C4-2B (cell line): ENCODE measurements at regions not wholly inside any gene's neighbourhood (a gene's known extent, or its start where the extent isn't known, plus 50 kb on each side); places are given as distances from the start of the nearest gene placed in this dataset.

Experiments used
- H3K27ac ChIP-seq: fragments of 450-650 bp; 2 replicates; pipeline ENCODE4 v1.5.1; 2017
- ZFX ChIP-seq: fragments of 450-650 bp; IDR thresholded peaks from 2 replicates; pipeline ENCODE4 v1.6.1; 2017
- TF ChIP-seq, protein P1 (sequence below): fragments of 450-650 bp; conservative IDR thresholded peaks from 2 replicates; pipeline ENCODE4 v1.5.1; 2017; ENCODE audit warnings: mild to moderate bottlenecking

DNA sequence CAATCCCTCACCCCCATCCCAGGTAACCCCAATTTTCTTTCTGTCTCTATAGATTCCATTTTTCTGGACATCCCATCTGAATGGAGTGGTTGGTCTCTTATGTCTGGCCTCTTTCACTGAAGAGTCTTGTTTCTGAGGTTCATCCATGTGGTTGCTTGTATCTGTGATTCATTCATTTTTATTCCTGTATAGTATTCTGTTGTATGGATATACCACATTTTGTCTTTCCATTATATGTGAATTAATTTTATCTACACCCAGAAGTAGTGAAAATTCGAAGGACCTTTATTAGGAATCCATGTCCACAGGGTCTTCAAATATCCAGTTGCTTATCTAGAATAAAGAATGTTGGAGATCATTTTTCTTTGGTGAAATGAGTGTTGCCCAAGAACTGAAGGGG, 207.6 kb upstream of the MSX2 start:
- no peak overlapping the region for H3K27ac ChIP-seq
- TF ChIP-seq ZFX = no peak
- TF ChIP-seq, protein P1, sequence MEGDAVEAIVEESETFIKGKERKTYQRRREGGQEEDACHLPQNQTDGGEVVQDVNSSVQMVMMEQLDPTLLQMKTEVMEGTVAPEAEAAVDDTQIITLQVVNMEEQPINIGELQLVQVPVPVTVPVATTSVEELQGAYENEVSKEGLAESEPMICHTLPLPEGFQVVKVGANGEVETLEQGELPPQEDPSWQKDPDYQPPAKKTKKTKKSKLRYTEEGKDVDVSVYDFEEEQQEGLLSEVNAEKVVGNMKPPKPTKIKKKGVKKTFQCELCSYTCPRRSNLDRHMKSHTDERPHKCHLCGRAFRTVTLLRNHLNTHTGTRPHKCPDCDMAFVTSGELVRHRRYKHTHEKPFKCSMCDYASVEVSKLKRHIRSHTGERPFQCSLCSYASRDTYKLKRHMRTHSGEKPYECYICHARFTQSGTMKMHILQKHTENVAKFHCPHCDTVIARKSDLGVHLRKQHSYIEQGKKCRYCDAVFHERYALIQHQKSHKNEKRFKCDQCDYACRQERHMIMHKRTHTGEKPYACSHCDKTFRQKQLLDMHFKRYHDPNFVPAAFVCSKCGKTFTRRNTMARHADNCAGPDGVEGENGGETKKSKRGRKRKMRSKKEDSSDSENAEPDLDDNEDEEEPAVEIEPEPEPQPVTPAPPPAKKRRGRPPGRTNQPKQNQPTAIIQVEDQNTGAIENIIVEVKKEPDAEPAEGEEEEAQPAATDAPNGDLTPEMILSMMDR = no peak

DNA sequence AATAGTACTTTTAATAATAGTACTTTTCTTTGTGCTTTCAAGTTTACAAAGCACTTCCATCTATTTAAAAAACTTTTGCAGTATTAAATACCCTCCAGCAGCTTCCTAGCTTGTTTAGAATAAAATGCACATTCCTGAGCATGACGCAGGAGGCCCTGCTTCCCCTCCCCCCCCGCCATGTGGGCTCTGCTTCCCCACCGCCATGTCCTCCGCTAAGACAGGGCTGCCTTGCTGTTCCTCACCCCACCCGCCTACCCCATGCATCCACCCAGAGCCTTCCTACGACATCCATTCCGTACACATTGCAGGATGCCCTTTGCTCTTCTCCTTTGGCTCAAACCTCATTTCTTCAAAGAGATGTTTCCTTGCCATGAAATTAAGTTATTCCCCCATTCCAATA, 205.9 kb upstream of the MSX2 start:
- TF ChIP-seq, protein P1 = no peak
- TF ChIP-seq ZFX = no peak
- no peak overlapping the region for H3K27ac ChIP-seq

DNA sequence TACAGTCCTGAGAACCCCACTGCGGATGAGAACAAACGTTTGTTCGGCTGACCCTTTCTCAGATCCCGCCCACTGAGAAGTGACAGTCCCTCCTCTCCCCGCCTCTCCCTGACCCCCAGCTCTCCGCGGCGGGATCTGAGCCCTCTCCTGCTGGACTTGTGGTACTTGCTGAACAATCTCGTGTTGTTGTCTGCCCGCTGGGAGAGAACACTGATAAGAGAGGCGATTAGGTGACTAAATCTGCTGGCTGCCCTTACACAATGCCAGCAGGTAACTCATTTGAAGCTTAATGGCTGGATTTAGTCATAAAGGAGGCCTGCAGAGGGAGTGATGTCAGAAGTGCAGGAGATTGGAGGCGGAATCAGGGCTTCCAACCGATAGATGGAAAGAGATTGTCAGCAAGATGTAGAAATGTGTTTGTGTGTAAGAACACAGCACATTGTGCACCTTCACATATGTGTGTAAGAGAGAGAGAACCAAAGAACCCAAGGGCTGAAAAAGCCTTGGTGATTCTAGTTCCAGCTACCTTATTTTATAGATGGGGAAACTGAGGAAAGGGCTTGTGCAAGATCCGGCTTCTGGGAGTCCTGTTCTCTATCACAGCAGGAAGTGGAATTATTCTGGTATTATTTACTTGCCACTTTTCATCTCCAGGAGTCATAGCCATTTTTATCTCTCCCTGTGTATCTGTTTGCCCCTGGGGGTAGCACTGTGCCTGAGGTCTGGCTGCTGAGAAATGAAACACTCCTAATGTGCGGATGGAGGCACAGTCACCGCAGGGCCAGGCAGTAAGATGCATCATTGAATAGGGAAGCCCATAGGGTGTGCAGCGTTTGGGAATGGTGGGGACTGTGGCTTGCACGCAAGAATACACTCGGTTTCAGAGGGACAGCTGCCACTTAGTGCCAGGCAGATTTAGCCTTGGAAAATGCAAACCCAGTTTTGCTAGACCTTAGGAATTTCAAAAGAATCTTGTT, 203.7 kb upstream of the MSX2 start:
- TF ChIP-seq, protein P1 = no peak
- TF ChIP-seq ZFX = no peak
- no peak overlapping the region for H3K27ac ChIP-seq

DNA sequence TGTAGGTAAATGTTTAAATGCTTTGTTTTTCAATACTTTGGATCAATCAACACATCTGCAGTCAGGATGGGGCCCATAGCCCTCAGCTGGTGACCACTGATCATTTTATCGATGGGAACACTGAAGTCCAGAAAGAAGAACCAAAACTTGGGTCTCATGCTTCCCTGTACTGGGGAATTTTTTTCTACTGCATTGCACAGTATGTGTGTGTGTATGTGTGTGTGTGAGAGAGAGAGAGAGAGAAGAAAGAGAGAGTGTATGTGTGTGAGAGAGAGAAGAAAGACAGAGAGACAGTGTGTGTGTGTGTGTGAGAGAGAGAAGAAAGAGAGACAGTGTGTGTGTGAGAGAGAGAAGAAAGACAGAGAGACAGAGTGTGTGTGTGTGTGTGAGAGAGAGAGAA, 202.9 kb upstream of the MSX2 start:
- no peak overlapping the region for H3K27ac ChIP-seq
- no peak for TF ChIP-seq ZFX
- TF ChIP-seq, protein P1 = no peak

DNA sequence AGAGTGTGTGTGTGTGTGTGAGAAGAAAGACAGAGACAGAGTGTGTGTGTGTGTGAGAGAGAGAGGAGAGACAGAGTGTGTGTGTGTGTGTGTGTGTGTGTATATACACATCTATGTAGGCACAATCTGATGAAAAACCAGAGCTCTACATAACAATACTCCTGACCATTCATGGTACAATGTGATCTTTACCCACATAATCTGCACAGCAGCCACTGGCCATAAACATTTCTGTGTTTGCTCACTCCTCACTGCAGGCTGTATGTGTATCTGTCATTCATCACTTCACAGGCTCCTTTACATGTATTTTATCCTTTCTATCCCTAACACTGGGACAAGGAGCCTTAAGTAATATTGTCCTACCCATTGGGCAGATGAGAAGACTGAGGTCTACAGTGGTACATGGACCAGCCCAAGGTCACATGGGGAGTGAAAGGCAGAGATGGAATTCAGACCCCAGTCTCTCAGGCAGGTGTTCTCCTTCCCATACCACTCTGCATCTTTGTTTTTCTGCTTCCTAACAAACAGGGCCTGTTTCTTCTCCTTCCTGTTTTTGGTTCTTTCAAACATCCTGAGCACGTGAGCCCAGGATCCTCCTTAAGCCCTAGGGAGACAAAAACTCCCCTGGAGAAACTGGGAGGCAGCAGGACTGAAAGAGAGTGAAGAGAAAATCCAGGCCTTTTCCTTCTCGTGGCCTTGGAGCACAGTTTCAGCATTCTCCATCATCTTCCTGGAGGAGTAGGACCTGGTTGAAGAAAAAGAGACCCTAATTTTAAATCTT, 201.7 kb upstream of the MSX2 start:
- no peak overlapping the region for H3K27ac ChIP-seq
- no peak for TF ChIP-seq ZFX

DNA sequence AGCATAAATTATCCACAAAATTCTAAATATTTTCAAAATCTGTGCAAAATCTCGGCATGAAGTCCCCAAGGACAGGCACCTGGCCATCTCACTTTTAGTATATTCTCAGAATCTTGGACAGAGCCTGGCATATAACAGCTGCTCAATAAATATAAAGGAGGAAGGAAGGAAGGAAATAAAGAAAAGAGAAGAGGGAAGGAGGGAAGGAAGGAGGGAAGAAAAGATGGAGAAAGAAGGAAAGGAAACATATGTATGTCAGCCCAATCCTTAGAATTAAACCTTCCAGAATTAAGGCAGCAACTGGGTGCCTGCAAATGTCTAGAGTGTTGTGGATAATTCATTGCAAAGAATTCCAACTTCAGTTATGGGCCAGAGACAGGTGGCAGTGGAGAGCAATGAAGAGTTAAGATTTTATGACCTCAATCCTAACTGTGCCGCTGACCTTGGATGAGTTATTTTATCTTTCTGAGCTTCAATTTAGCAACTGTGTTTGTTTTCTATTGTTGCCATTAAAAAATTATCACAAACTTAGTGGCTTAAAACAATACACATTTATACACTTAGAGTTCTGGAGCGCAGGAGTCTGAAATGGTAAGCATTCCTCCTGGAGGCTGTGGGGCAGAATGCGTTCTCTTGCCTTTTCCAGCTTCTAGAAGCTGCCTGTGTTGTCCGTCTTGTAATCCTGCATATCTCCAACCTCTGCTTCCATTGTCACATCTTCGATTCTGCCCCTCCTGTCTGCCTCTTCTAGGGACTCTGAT, 200.9 kb upstream of the MSX2 start:
- H3K27ac ChIP-seq = no peak overlapping the region
- TF ChIP-seq, protein P1 = peak; percentile 47; the same call in 1 of the 2 replicates
- no peak for TF ChIP-seq ZFX

DNA sequence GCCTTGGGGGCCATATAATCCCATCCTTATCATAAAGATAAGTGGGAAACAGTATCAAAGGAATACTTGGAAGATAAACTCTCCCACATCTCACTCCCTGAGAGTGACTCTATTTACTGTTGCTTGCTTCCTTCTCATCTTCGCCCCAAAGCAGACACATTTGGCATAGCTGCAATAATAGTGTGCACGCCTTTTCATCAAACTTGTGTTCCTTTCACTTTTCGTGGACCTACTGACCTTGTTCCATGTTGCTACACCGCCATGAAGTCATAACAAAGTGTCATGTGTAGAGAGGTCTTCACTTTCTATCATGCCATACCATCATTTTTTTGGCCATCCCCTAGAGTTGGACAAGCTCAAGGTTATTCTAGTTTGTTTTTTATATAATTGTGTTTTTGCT, 200.0 kb upstream of the MSX2 start:
- no peak overlapping the region for H3K27ac ChIP-seq
- TF ChIP-seq, protein P1 = no peak
- no peak for TF ChIP-seq ZFX
